HEK293 (cell line): ENCODE measurements at regions not wholly inside any gene's neighbourhood (a gene's known extent, or its start where the extent isn't known, plus 50 kb on each side); places are given as distances from the start of the nearest gene placed in this dataset.

Experiments used
- CTCF ChIA-PET: fragments of 350-600 bp; formaldehyde crosslinking; extraction: SDS; loops from one replicate; lab custom pipeline; 2021; ENCODE audit warnings: antibody characterized with exemption; lab: Yijun Ruan, JAX
- POLR2A ChIA-PET: fragments of 300-600 bp; formaldehyde crosslinking; extraction: SDS; loops from one replicate; lab custom pipeline; 2020; ENCODE audit warnings: antibody characterized with exemption, inconsistent platforms; lab: Yijun Ruan, JAX
- H3K27ac ChIP-seq: fragments of 200-500 bp; sonication (Bioruptor generic); 2 replicates; pipeline ENCODE4 v1.5.1; 2014; ENCODE audit warnings: low read depth, low read length, control low read depth, inconsistent platforms; ENCODE audit errors: extremely low read depth
- H3K36me3 ChIP-seq, 2 experiments: fragments of 200-500 bp in 1 of 2; sonication (Bioruptor generic) in 1 of 2; 1 replicate in 1 of 2; 2 replicates in 1 of 2; pipeline ENCODE4 v1.5.1; 2014 to 2017; ENCODE audit warnings: inconsistent platforms in 2 of 2, low read length in 2 of 2; ENCODE audit not compliant: control insufficient read depth in 2 of 2, insufficient read depth in 1 of 2
- H3K4me1 ChIP-seq: fragments of 200-500 bp; sonication (Bioruptor generic); 2 replicates; pipeline ENCODE4 v1.5.1; 2014; ENCODE audit warnings: mild to moderate bottlenecking, low read length, inconsistent platforms; ENCODE audit not compliant: control insufficient read depth, insufficient read depth
- H3K4me3 ChIP-seq: 2 replicates; pipeline ENCODE4 v1.5.1; 2011; ENCODE audit warnings: low read depth, mild to moderate bottlenecking, control low read depth, low read length, moderate library complexity
- H3K9me3 ChIP-seq: fragments of 200-500 bp; sonication (Bioruptor generic); 2 replicates; pipeline ENCODE4 v1.5.1; 2014; ENCODE audit warnings: low read depth, low read length, inconsistent platforms; ENCODE audit not compliant: control insufficient read depth, insufficient read depth
- ATF2 ChIP-seq: fragments of 450-650 bp; formaldehyde crosslinking; IDR thresholded peaks from 2 replicates; pipeline ENCODE4 v1.5.1; 2016; ENCODE audit warnings: missing biosample characterization, missing genetic modification characterization, low read depth
- MZF1 ChIP-seq: fragments of 450-650 bp; formaldehyde crosslinking; IDR thresholded peaks from 2 replicates; pipeline ENCODE4 v1.5.1; 2017; ENCODE audit warnings: missing biosample characterization, missing genetic modification characterization, borderline replicate concordance
- OVOL3 ChIP-seq: fragments of 450-650 bp; formaldehyde crosslinking; IDR thresholded peaks from 2 replicates; pipeline ENCODE4 v1.5.1; 2016; ENCODE audit warnings: missing biosample characterization, missing genetic modification characterization
- SCRT1 ChIP-seq: fragments of 450-650 bp; formaldehyde crosslinking; IDR thresholded peaks from 2 replicates; pipeline ENCODE4 v1.5.1; 2016; ENCODE audit warnings: missing biosample characterization, missing genetic modification characterization, borderline replicate concordance
- ZBTB21 ChIP-seq: fragments of 450-650 bp; formaldehyde crosslinking; IDR thresholded peaks from 2 replicates; pipeline ENCODE4 v1.5.1; 2017; ENCODE audit warnings: missing biosample characterization, missing genetic modification characterization
- ZFP41 ChIP-seq: fragments of 450-650 bp; formaldehyde crosslinking; IDR thresholded peaks from 2 replicates; pipeline ENCODE4 v1.5.1; 2016; ENCODE audit warnings: missing biosample characterization, missing genetic modification characterization, borderline replicate concordance
- ZIC2 ChIP-seq: fragments of 450-650 bp; formaldehyde crosslinking; IDR thresholded peaks from 2 replicates; pipeline ENCODE4 v1.5.1; 2016; ENCODE audit warnings: missing biosample characterization, missing genetic modification characterization
- ZNF121 ChIP-seq: fragments of 450-650 bp; formaldehyde crosslinking; IDR thresholded peaks from 2 replicates; pipeline ENCODE4 v1.5.1; 2016; ENCODE audit warnings: missing biosample characterization, missing genetic modification characterization
- ZNF211 ChIP-seq: fragments of 450-650 bp; formaldehyde crosslinking; IDR thresholded peaks from 2 replicates; pipeline ENCODE4 v1.5.1; 2016; ENCODE audit warnings: low read depth, missing biosample characterization, missing genetic modification characterization
- ZNF354C ChIP-seq: fragments of 450-650 bp; formaldehyde crosslinking; IDR thresholded peaks from 2 replicates; pipeline ENCODE4 v1.5.1; 2016; ENCODE audit warnings: missing biosample characterization, missing genetic modification characterization, low read depth, borderline replicate concordance
- ZNF398 ChIP-seq: fragments of 450-650 bp; formaldehyde crosslinking; IDR thresholded peaks from 2 replicates; pipeline ENCODE4 v1.5.1; 2017; ENCODE audit warnings: missing biosample characterization, missing genetic modification characterization
- ZNF473 ChIP-seq: fragments of 450-650 bp; formaldehyde crosslinking; IDR thresholded peaks from 2 replicates; pipeline ENCODE4 v1.5.1; 2017; ENCODE audit warnings: missing biosample characterization, missing genetic modification characterization
- ZNF48 ChIP-seq: fragments of 450-650 bp; formaldehyde crosslinking; IDR thresholded peaks from 2 replicates; pipeline ENCODE4 v1.5.1; 2016; ENCODE audit warnings: missing biosample characterization, missing genetic modification characterization
- ZNF555 ChIP-seq: fragments of 450-650 bp; formaldehyde crosslinking; conservative IDR thresholded peaks from 2 replicates; pipeline ENCODE4 v1.5.1; 2017; ENCODE audit warnings: missing biosample characterization, mild to moderate bottlenecking, missing genetic modification characterization, inconsistent platforms
- ZNF677 ChIP-seq: fragments of 450-650 bp; IDR thresholded peaks from 2 replicates; pipeline ENCODE4 v1.5.0; 2018; ENCODE audit warnings: missing biosample characterization, mild to moderate bottlenecking, missing genetic modification characterization, moderate library complexity
- ZNF791 ChIP-seq: fragments of 450-650 bp; formaldehyde crosslinking; IDR thresholded peaks from 2 replicates; pipeline ENCODE4 v1.5.1; 2016; ENCODE audit warnings: missing biosample characterization, missing genetic modification characterization
- ZSCAN30 ChIP-seq: fragments of 450-650 bp; IDR thresholded peaks from 2 replicates; pipeline ENCODE4 v1.5.1; 2018; ENCODE audit warnings: missing biosample characterization, mild to moderate bottlenecking, missing genetic modification characterization, moderate library complexity
- TF ChIP-seq, protein P1 (sequence below): fragments of 450-650 bp; formaldehyde crosslinking; IDR thresholded peaks from 2 replicates; pipeline ENCODE4 v1.5.1; 2016; ENCODE audit warnings: missing biosample characterization, missing genetic modification characterization
- TF ChIP-seq, protein P2 (sequence below): fragments of 450-650 bp; formaldehyde crosslinking; IDR thresholded peaks from 2 replicates; pipeline ENCODE4 v1.5.1; 2016; ENCODE audit warnings: missing biosample characterization, missing genetic modification characterization
- TF ChIP-seq, protein P3 (sequence below): fragments of 450-650 bp; formaldehyde crosslinking; IDR thresholded peaks from 2 replicates; pipeline ENCODE4 v1.5.1; 2016; ENCODE audit warnings: missing biosample characterization, missing genetic modification characterization
- TF ChIP-seq, protein P4 (sequence below): IDR thresholded peaks from 2 replicates; pipeline ENCODE4 v1.6.1; 2011; ENCODE audit warnings: mild to moderate bottlenecking, low read depth, low read length, borderline replicate concordance

DNA sequence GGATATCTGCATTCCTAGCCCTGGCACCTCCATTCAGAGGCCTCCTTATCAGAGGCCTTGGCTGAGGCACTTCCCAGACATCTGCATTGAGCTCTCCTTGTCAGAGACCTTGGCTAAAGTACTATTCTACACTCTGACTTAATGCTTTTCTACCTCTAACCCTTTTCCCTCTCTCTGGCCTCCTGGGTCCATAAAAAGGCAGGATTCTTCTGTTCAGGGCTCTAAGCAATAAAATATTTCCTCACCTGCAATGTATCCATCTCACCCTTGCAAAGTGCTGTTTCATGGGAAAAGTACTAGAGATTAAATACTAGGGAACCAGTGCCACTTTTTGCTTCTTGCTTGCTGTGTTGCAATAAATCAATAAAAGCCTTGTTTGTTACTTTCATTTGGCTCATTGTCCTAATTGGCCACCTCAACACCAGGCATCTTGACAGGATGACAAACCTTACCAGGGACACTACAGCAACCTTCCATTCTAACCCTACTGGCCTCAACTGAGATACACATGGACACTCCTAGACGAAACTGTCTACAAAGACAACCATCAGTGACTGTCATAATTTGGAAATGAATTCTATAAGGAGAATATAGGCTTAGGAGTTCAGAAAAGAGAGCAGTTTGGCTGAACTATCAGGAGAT is 106.5 kb upstream of the SETMAR start:
- H3K9me3 ChIP-seq = no peaks in the 10 kb centered on the region
- no peaks in the 10 kb centered on the region for H3K36me3 ChIP-seq
- H3K4me3 ChIP-seq = no peak overlapping the region
- H3K27ac ChIP-seq = no peak overlapping the region
- POLR2A ChIA-PET = no interaction called here
- H3K4me1 ChIP-seq = no peaks in the 10 kb centered on the region
- CTCF ChIA-PET = no interaction called here
- TF ChIP-seq ZNF677 (tag by site-specific recombination) (no peak), ZNF473 (tag by site-specific recombination) (no peak), SCRT1 (tag by site-specific recombination) (no peak), ZNF48 (tag by site-specific recombination) (no peak), ZFP41 (tag by site-specific recombination) (no peak), ZSCAN30 (tag by site-specific recombination) (no peak), ZIC2 (no peak), ZNF555 (no peak), ZNF211 (tag by site-specific recombination) (no peak), ZNF354C (tag by site-specific recombination) (no peak), ZNF791 (tag by site-specific recombination) (no peak)
- TF ChIP-seq, protein P1, sequence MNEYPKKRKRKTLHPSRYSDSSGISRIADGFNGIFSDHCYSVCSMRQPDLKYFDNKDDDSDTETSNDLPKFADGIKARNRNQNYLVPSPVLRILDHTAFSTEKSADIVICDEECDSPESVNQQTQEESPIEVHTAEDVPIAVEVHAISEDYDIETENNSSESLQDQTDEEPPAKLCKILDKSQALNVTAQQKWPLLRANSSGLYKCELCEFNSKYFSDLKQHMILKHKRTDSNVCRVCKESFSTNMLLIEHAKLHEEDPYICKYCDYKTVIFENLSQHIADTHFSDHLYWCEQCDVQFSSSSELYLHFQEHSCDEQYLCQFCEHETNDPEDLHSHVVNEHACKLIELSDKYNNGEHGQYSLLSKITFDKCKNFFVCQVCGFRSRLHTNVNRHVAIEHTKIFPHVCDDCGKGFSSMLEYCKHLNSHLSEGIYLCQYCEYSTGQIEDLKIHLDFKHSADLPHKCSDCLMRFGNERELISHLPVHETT (tag by site-specific recombination) = no peak
- TF ChIP-seq, protein P2, sequence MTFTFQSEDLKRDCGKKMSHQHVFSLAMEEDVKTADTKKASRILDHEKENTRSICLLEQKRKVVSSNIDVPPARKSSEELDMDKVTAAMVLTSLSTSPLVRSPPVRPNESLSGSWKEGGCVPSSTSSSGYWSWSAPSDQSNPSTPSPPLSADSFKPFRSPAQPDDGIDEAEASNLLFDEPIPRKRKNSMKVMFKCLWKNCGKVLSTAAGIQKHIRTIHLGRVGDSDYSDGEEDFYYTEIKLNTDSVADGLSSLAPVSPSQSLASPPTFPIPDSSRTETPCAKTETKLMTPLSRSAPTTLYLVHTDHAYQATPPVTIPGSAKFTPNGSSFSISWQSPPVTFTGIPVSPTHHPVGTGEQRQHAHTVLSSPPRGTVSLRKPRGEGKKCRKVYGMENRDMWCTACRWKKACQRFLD = no peak
- TF ChIP-seq, protein P3, sequence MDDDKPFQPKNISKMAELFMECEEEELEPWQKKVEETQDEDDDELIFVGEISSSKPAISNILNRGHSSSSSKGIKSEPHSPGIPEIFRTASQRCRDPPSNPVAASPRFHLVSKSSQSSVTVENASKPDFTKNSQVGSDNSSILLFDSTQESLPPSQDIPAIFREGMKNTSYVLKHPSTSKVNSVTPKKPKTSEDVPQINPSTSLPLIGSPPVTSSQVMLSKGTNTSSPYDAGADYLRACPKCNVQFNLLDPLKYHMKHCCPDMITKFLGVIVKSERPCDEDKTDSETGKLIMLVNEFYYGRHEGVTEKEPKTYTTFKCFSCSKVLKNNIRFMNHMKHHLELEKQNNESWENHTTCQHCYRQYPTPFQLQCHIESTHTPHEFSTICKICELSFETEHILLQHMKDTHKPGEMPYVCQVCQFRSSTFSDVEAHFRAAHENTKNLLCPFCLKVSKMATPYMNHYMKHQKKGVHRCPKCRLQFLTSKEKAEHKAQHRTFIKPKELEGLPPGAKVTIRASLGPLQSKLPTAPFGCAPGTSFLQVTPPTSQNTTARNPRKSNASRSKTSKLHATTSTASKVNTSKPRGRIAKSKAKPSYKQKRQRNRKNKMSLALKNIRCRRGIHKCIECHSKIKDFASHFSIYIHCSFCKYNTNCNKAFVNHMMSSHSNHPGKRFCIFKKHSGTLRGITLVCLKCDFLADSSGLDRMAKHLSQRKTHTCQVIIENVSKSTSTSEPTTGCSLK (tag by site-specific recombination) = no peak
- TF ChIP-seq, protein P4, sequence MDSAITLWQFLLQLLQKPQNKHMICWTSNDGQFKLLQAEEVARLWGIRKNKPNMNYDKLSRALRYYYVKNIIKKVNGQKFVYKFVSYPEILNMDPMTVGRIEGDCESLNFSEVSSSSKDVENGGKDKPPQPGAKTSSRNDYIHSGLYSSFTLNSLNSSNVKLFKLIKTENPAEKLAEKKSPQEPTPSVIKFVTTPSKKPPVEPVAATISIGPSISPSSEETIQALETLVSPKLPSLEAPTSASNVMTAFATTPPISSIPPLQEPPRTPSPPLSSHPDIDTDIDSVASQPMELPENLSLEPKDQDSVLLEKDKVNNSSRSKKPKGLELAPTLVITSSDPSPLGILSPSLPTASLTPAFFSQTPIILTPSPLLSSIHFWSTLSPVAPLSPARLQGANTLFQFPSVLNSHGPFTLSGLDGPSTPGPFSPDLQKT = no peak

DNA sequence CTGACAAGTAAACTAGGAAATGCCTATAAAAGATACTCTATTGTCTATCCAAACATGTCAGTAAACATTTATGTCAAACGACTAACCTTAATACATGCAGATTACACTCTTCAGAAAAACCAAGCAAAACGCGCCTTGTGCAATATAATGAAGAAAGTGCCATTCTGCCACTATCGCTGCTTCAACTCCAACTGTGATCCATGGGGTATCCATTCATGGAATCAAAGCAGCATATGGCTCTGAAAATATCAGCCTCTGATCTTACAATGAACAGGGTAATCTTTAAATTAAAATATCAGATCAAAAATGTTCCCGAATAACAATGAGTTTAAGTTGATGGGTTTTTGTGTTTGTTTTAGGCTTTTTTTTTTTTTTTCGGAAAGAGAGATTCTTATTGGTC is 105.5 kb upstream of the SETMAR start:
- Histone ChIP-seq H3K4me1 (no peaks in the 10 kb centered on the region), H3K4me3 (no peak overlapping the region), H3K27ac (no peak overlapping the region), H3K36me3 (no peaks in the 10 kb centered on the region), H3K9me3 (no peaks in the 10 kb centered on the region)
- no peak for TF ChIP-seq OVOL3 (tag by site-specific recombination)
- ChIA-PET POLR2A (no interaction called here), CTCF (no interaction called here)

- POLR2A ChIA-PET = no interaction called here
- Histone ChIP-seq H3K27ac (no peak overlapping the region), H3K9me3 (no peaks in the 10 kb centered on the region), H3K4me3 (no peak overlapping the region), H3K4me1 (no peaks in the 10 kb centered on the region), H3K36me3 (no peaks in the 10 kb centered on the region)
- CTCF ChIA-PET = no interaction called here
- TF ChIP-seq MZF1 (no peak), ATF2 (tag by site-specific recombination) (no peak), ZNF211 (tag by site-specific recombination) (no peak), ZBTB21 (tag by site-specific recombination) (no peak), ZNF121 (no peak), ZNF398 (no peak)
Measured at GRCh38 chr3:4198491-4198890, 104.7 kb upstream of the SETMAR start.
